ACHN (cell line): ENCODE measurements at regions not wholly inside any gene's neighbourhood (a gene's known extent, or its start where the extent isn't known, plus 50 kb on each side); places are given as distances from the start of the nearest gene placed in this dataset.
A peak's percentile ranks its signal among the peaks of the same experiment; 100 is the strongest.
"Not testable (repeated sequence)": the region's sequence is repeated elsewhere in the genome, so short reads cannot be mapped to it uniquely, and the experiment has no call there.

Experiments used
- DNase-seq: peaks from one replicate; pipeline ENCODE4 v3.0.0-alpha.2; 2015
- in situ Hi-C: cut with HindIII; loops from 2 replicates; pipeline ENCODE4 v1.10.0; 2017; ENCODE audit warnings: low sequenced_read_pairs, low pct_ligation_motif_present, low pct_unique_long_range_greater_than_20kb

DNA sequence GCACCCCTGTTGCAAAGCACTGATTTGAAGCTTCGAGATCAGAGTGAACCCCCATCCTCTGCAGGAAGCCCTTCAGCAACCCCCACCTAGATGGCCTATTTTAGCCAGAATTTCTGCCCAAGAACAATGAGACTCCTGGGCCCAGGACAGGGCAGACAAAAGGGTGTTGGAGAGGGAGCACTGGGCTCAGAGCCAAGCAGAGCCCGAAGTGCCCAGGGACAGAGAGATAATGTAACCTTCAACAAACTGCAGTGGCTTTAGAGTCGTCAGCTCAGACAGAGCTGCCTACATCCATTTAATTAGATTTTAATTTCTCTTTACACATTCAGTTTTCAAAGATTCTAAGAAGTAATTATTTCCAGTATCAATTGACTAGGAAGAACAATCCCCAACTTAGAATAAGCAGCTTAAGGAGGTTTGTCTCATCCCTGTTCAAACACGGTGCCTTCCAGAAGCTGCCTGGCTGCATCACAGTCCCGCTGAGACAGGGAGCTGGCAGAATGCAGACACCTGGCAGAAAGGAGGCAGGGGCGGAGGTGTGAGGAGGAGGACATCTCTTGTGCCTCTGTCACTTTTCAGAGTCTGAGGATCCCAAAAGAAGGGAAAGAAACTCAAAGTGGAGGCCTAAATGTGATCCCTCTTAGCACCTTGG is 504.9 kb upstream of the CCDC196 start:
- DNase-seq = no peak
- in situ Hi-C loops = no loop called here

- in situ Hi-C loops = no loop called here
- DNase-seq = no peak
Observed at GRCh38 chr14:65986041-65986440, 500.1 kb upstream of the CCDC196 start.

DNA sequence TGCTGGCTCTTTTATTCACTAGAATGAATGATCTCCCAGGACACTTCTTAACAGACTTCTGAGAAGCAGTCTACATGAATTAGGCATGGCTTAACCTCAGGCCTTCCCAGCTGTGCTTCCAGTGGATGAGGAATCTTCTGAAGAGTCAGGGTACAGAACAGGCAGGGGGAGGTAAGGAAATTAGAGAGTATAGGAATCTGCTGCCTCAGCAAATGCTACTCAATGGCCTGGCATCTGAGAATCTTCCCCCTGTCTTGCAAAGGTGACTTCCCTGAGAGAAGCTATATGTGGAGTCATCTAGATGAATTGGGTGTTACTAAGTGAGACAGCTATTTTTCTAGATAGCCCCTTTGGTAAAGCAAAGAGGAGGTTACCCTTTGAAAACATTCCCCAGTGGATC is 496.2 kb upstream of the CCDC196 start:
- in situ Hi-C loops = no loop called here
- DNase-seq = no peak

DNA sequence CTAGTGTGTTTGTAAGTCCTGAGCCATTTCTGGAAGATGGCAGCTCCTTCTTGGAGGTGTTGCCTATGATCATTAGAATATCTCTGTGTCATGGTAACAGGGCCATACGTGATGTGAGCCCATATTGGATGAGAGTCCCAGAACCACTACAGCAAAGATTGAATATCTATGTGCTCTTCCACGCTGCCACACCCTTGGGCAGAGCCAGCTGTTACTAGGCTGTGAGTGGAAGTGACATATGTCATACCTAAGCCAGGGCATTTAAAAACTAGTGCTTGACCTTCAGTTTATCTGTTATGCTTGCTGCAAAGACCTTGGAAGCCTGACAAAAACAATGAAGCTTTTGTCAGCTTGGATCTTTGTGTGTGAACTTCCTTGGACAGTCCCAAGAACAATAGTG is 495.1 kb upstream of the CCDC196 start:
- in situ Hi-C loops = no loop called here
- no peak for DNase-seq

GRCh38 chr14:65991935-65992334 is 494.2 kb upstream of the CCDC196 start:
- DNase-seq, in situ Hi-C loops: not testable (repeated sequence)

GRCh38 chr14:65993103-65993502 is 493.1 kb upstream of the CCDC196 start:
- no peak for DNase-seq
- in situ Hi-C loops = no loop called here

DNA sequence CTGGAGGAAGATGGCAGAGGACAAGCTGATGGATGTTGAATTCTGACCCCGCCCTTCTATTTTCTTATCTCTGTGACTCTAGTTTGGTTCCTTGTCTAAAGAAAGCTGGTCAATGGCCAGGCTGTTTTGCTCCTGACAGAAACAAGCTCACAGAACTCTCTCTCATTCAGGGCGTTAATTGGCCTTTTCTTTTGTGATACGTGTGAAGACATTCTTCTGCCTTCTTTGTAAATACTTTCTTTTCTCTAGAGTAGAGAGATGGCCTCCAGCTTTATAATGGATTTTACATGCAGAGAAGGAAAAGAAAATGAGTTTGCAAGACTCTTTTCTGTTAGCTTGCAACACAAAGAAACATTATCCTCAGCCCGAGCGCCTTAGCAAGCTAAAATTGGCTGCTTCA is 492.2 kb upstream of the CCDC196 start:
- in situ Hi-C loops = no loop called here
- no peak for DNase-seq

DNA sequence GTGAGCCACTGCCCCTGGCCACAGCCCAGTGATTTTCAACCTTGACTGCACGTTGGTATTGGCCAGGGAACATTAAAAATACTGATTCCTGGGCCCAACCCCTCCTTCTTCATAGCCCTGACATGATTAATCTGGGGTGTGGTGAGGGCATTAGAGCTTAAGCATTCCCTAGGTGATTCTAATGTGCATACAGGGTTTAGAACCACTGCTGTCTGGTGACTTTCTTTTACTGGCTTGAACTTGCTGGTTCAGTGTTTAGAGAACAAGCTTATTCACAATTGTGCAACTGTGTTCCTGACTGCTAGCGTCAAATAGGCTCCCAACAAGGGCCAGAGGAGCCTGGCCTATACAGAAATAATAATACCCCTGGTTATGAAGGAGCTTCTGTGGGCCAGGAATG is 488.8 kb upstream of the CCDC196 start:
- in situ Hi-C loops = no loop called here
- no peak for DNase-seq

DNA sequence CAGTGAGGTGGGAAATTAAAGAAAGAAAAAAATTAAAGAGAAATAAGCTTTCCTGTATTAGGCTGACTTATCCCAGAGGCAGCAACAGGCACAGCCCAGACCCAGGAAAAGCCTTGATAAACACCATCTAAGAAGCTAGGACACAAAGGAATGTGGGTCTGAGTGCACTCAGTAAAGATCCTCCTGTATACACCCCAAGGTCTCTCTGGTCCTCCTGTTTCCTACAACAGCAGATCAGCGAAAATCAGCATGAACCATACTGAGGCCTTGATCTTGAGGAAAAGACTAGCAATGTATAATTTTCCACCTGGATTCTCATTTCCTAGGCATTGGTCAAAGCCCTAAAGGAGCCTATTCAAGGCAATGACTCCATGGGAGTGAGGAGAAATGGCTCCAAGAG is 486.3 kb upstream of the CCDC196 start:
- DNase-seq = no peak

GRCh38 chr14:66000766-66001165 is 485.4 kb upstream of the CCDC196 start:
- in situ Hi-C loops = no loop called here
- no peak for DNase-seq

More for the DNA sequence above, 486.3 kb upstream of the CCDC196 start:
- in situ Hi-C loops = no loop called here

DNA sequence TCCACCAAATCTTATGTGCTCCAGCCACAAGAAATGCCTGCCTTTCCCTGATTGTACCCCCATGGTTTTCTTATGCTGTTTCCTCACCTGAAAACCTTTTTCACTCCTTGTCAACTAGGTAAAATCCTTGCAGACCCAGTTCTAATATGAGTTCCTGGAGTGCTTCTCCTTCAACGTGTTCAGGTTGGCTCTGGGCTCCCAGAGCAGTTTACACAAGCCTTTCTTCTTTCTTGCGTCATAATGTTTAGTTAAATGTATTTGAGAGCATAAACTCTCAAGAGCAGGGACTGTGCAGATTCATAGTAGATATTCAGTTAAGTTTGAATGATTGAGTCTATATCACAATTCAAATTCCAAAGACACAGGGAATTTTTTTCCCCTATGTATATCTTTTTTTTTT is 484.8 kb upstream of the CCDC196 start:
- no peak for DNase-seq
- in situ Hi-C loops = no loop called here

DNA sequence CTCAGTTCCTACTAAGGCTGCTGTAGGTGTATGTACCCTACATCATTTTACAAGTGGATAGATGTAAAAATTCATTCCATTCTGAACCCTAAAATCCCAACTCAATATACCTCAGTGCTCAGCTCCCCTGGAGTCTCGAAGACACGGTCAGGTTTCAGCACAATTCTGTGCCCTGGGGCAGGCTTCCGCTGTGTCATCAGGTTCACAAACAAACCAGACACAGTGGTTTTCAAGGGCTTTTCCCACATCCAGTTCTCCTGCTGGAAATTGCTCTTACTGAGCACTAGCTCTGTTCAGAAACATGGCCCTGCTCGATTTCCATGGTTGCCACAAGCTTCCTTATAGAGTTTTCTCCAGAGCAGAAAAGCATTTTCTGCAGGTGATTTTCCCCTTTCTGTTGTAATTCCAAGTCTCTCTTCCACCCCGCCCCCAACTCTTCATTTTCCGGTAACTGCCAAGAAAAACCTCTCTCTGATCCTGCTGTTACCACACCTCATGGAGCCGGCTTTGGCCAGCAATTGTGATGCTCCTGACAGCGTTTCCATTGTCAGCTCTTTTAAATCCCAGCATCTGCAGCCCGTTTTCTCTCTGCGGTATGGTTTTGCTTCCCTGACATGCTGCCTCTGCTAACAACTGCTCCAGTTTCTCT is 483.0 kb upstream of the CCDC196 start:
- no peak for DNase-seq
- in situ Hi-C loops = no loop called here

DNA sequence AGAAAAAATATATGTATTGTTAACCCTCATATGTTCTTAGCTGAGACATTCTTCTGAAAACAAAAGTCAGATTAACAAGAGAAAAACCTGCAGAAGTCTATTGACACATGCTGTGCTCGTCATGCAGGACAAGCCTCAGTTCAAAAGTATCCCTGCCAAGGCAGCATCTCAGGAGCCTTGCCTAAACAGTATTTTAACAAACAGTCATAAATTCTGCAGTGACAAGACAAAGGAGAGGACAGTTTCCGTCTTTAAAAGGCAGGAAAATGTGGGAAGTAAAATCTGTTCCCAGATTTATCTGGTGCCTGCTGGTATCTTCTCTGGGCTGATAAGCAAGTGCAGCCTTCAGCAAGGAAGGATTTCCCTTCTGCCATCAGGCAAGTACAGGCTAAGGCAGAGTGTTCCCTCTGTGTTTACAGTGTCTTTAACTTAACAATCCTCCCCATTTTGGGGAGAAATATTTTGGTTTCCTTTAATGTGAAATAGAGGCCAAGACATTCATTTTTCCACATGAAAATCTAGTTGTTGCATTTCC is 480.2 kb upstream of the CCDC196 start:
- in situ Hi-C loops = no loop called here
- DNase-seq = no peak

DNA sequence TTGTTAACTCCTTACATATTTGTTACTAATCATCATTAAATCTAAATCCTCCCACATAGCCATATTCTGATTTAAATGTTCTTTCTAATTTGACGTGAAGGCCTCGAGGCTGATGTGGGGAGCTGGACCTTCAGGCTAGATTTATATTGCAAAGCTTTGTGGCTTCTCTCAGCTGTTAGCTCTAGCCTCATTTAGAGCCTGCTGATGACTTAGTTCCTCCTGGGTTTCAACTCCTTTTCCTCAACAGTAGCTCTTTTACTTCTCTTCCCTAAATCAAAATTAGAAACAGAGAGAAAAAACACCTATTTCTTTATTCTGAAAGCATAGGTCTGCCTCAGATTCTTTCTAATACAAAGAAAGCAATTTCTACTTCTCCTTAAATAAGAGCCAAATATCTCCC is 477.5 kb upstream of the CCDC196 start:
- in situ Hi-C loops = no loop called here
- no peak for DNase-seq

- in situ Hi-C loops = no loop called here
- peak; percentile 1 for DNase-seq
Observed at GRCh38 chr14:66009089-66009488, 477.1 kb upstream of the CCDC196 start.

- in situ Hi-C loops = no loop called here
- DNase-seq = no peak
Observed at GRCh38 chr14:66010695-66011094, 475.5 kb upstream of the CCDC196 start.

DNA sequence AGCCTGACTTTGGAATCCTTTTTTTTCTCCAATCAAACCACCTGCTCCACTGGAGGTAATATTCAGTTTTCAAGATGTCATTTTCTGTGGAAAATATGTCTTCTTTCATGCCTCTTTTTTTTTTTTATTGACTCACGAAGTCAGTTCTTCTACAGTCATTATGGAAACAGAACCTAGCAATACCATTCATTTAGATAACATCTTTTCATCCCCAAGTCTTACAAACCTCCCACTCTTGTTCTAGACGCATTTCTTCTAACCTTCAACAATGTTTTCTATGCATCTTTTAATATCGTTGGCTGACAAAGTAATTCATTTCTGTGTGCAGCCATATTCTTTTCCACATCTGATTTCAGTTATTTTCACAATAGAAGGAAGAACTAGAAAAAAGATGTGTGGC is 474.3 kb upstream of the CCDC196 start:
- DNase-seq = no peak
- in situ Hi-C loops = no loop called here

DNA sequence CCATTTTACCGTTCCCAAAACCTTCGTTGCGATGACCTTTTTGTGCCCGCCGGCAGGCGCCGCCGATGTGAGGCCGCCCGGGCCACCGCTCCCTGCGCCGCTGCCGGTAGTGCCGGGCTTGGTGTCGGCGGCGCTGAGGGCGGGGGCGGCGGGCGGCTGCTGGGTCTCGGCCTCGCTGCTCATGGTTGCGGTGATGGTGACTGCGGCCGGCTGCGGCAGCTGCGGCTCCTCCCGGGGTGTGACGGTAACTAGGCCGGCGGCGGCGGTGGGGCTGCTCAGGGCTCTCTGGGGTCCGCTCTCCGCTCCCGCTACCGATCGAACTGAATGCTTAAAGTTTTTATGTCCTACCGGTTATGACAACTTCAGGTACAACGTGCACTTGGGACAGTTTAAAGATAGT is 472.6 kb upstream of the CCDC196 start:
- DNase-seq, in situ Hi-C loops: not testable (repeated sequence)

DNA sequence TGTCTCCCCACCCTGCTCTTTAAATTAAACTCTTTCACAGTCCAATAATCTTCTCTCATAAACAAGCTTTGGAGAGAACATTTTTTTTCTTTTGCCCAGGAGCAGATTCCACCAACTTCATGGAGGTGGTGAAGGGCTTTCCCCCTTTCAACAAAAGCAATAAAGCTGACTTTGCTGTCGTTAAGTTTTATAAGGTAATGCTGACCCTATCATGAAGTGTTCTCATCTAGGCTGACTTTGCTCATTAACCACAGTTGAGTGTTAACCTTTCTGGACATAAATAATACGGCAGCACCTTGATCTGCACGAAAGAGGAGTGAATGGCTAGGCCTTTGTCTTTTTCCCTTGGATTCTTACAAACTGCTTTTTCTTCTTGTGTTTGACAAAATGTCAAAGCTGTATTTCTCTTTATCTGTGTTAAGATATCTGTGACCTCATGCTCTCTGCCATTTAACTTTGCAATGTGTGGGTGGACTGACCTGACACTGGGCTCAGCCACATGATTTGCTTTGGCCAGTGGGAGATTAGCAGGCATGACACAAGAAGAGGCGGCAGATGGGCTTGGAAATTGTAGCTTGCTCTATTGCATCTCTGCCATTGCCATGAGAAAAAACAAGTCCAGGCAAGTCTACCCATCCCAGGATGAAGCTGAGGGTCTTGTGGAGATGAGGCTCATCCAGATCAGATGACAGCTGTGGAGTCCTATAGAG is 470.9 kb upstream of the CCDC196 start:
- DNase-seq = no peak
- in situ Hi-C loops = no loop called here

- in situ Hi-C loops = no loop called here
- no peak for DNase-seq
Observed at GRCh38 chr14:66017927-66018326, 468.2 kb upstream of the CCDC196 start.
